ENCODE measurements at regions not wholly inside any gene's neighbourhood (a gene's known extent, or its start where the extent isn't known, plus 50 kb on each side); places are given as distances from the start of the nearest gene placed in this dataset.

GRCh38 chr1:239718997-239719628 lies 332.7 kb downstream of the CHRM3 start:
- Histone ChIP-seq H3K9me3 (no peaks in the 10 kb centered on the region), H3K27me3 (no peaks in the 10 kb centered on the region), H3K36me3 (no peaks in the 10 kb centered on the region), H3K27ac (peak overlapping the region in 1 of 4 donors; percentile 28), H3K4me1 (peaks cover 0 to 12% (median 4%) of the 10 kb centered on the region in 4 donors), H3K4me3 (peak overlapping the region in 1 of 4 donors; percentile 19)
- no peak for DNase-seq
- ATAC-seq (ENCODE audit: low FRiP score in 2 of 2), result peak in 1 of 2 donors; percentile 21
- TF ChIP-seq EP300 (IDR thresholded peaks at IDR 0.05) (no peak), POLR2A (IDR thresholded peaks at IDR 0.05) (no peak), POLR2AphosphoS5 (IDR thresholded peaks at IDR 0.05) (no peak), CTCF (IDR thresholded peaks at IDR 0.05) (no peak)
- whole genome bisulfite sequencing, 2 donors, result 48 to 62% methylated on average over 6 of the region's 6 CpGs

- Histone ChIP-seq H3K27me3 (no peaks in the 10 kb centered on the region), H3K36me3 (no peaks in the 10 kb centered on the region), H3K9me3 (no peaks in the 10 kb centered on the region), H3K4me1 (peaks cover 0 to 12% (median 4%) of the 10 kb centered on the region in 4 donors), H3K27ac (peak overlapping the region in 1 of 4 donors; percentile 28), H3K4me3 (peak overlapping the region in 2 of 4 donors; percentile 19 to 29)
- 60 to 69% methylated on average over 11 of the region's 11 CpGs for whole genome bisulfite sequencing, 2 donors
- ATAC-seq (ENCODE audit: low FRiP score in 2 of 2), result peak in 1 of 2 donors; percentile 64
- DNase-seq, result peak in 1 of 2 donors; percentile 26
- TF ChIP-seq EP300 (IDR thresholded peaks at IDR 0.05), result no peak
- TF ChIP-seq POLR2A (IDR thresholded peaks at IDR 0.05), result peak in 1 of 4 donors; percentile 21
Observed at GRCh38 chr1:239719642-239720258, 333.4 kb downstream of the CHRM3 start.

- no peak for ATAC-seq (ENCODE audit: low FRiP score in 2 of 2)
- no peaks in the 10 kb centered on the region for H3K27me3 ChIP-seq
- 82 to 84% methylated on average over 1 of the region's 1 CpG for WGBS, 2 donors
Observed at GRCh38 chr1:239722035-239722434, 335.7 kb downstream of the CHRM3 start.

GRCh38 chr1:239723776-239724367 lies 337.5 kb downstream of the CHRM3 start:
- TF ChIP-seq CTCF (IDR thresholded peaks at IDR 0.05), result no peak
- TF ChIP-seq EP300 (IDR thresholded peaks at IDR 0.05), result no peak
- TF ChIP-seq POLR2AphosphoS5 (IDR thresholded peaks at IDR 0.05), result no peak
- 50 to 85% methylated on average over 2 of the region's 2 CpGs for WGBS, 2 donors
- Histone ChIP-seq H3K27ac (no peak overlapping the region), H3K4me3 (no peak overlapping the region), H3K4me1 (peaks cover 0 to 8% (median 4%) of the 10 kb centered on the region in 4 donors), H3K36me3 (no peaks in the 10 kb centered on the region), H3K9me3 (no peaks in the 10 kb centered on the region), H3K27me3 (no peaks in the 10 kb centered on the region)
- no peak for DNase-seq
- ATAC-seq (ENCODE audit: low FRiP score in 2 of 2), result no peak

More at GRCh38 chr1:239722035-239722434, 335.7 kb downstream of the CHRM3 start:
- no peak overlapping the region for H3K4me3 ChIP-seq
- no peak for TF ChIP-seq POLR2AphosphoS5 (IDR thresholded peaks at IDR 0.05)
- H3K4me1 ChIP-seq, result peaks cover 0 to 8% (median 4%) of the 10 kb centered on the region in 4 donors
- no peaks in the 10 kb centered on the region for H3K36me3 ChIP-seq
- DNase-seq, result no peak
- no peaks in the 10 kb centered on the region for H3K9me3 ChIP-seq
- H3K27ac ChIP-seq, result no peak overlapping the region

GRCh38 chr1:239725371-239725770 lies 339.0 kb downstream of the CHRM3 start:
- H3K4me1 ChIP-seq, result peaks cover 0 to 2% (median 0%) of the 10 kb centered on the region in 4 donors
- ATAC-seq (ENCODE audit: low FRiP score in 2 of 2) (no peak), DNase-seq (no peak)
- TF ChIP-seq EP300 (IDR thresholded peaks at IDR 0.05), result no peak
- TF ChIP-seq CTCF (IDR thresholded peaks at IDR 0.05), result no peak
- no peak for TF ChIP-seq POLR2A (IDR thresholded peaks at IDR 0.05)
- TF ChIP-seq POLR2AphosphoS5 (IDR thresholded peaks at IDR 0.05), result no peak
- H3K36me3 ChIP-seq, result no peaks in the 10 kb centered on the region
- no peaks in the 10 kb centered on the region for H3K27me3 ChIP-seq
- no peak overlapping the region for H3K27ac ChIP-seq
- 37 to 45% methylated on average over 6 of the region's 6 CpGs for WGBS, 2 donors
- no peak overlapping the region for H3K4me3 ChIP-seq
- no peaks in the 10 kb centered on the region for H3K9me3 ChIP-seq
